ENCODE measurements at regions not wholly inside any gene's neighbourhood (a gene's known extent, or its start where the extent isn't known, plus 50 kb on each side); places are given as distances from the start of the nearest gene placed in this dataset.

DNA sequence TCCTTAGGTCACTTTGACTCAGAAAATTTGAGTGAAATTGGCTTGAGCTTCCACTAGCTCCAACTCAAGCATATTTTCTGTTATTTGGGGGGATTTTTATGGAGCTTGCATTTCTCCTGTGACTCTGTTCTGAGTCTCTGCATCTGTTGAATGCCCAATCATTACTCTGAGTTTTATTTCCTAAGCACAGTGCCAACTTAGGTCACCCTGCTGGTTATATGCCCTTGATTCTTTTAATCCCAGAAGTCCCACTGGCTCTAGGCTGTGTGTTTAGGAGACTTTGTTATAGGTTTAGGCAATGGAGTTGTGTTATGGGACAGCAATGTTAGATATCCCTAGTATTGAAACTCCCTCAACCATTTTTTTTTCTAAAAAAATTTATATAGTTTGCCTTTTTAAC lies 198.2 kb upstream of the DTNA start:
- no peak for TF ChIP-seq EZH2phosphoT487 (IDR thresholded peaks at IDR 0.05; ENCODE audit: low read length)
- TF ChIP-seq, protein P1, sequence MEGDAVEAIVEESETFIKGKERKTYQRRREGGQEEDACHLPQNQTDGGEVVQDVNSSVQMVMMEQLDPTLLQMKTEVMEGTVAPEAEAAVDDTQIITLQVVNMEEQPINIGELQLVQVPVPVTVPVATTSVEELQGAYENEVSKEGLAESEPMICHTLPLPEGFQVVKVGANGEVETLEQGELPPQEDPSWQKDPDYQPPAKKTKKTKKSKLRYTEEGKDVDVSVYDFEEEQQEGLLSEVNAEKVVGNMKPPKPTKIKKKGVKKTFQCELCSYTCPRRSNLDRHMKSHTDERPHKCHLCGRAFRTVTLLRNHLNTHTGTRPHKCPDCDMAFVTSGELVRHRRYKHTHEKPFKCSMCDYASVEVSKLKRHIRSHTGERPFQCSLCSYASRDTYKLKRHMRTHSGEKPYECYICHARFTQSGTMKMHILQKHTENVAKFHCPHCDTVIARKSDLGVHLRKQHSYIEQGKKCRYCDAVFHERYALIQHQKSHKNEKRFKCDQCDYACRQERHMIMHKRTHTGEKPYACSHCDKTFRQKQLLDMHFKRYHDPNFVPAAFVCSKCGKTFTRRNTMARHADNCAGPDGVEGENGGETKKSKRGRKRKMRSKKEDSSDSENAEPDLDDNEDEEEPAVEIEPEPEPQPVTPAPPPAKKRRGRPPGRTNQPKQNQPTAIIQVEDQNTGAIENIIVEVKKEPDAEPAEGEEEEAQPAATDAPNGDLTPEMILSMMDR (IDR thresholded peaks at IDR 0.05; ENCODE audit: low read length): no peak

Data from MM.1S (cell line).